Trophoblast cell (in vitro differentiated cells and primary cell): ENCODE measurements at regions not wholly inside any gene's neighbourhood (a gene's known extent, or its start where the extent isn't known, plus 50 kb on each side); places are given as distances from the start of the nearest gene placed in this dataset.
A peak's percentile ranks its signal among the peaks of the same experiment; 100 is the strongest.

Experiments used
- DNase-seq, 2 donors: peaks; one replicate each; pipeline ENCODE4 v3.0.0-alpha.2; 2016
- H2AFZ ChIP-seq: 2 replicates; pipeline ENCODE4 v1.6.1; 2013; ENCODE audit warnings: low read length, moderate library complexity, mild to moderate bottlenecking; ENCODE audit not compliant: insufficient read depth, poor library complexity
- H2AK5ac ChIP-seq: 2 replicates; pipeline ENCODE4 v1.6.1; 2013; ENCODE audit warnings: mild to moderate bottlenecking, low read length
- H2BK120ac ChIP-seq: 2 replicates; pipeline ENCODE4 v1.6.1; 2013; ENCODE audit warnings: low read length, mild to moderate bottlenecking, moderate library complexity; ENCODE audit not compliant: insufficient read depth, poor library complexity
- H2BK12ac ChIP-seq: 2 replicates; pipeline ENCODE4 v1.6.1; 2013; ENCODE audit warnings: mild to moderate bottlenecking, low read length, moderate library complexity
- H2BK5ac ChIP-seq: 2 replicates; pipeline ENCODE4 v1.6.1; 2013; ENCODE audit warnings: low read length, low read depth, moderate library complexity, mild to moderate bottlenecking; ENCODE audit not compliant: poor library complexity
- H3K14ac ChIP-seq: 2 replicates; pipeline ENCODE4 v1.6.1; 2013; ENCODE audit warnings: mild to moderate bottlenecking, low read length
- H3K18ac ChIP-seq: 2 replicates; pipeline ENCODE4 v1.6.1; 2013; ENCODE audit warnings: mild to moderate bottlenecking, low read length
- H3K23ac ChIP-seq: 2 replicates; pipeline ENCODE4 v1.6.1; 2013; ENCODE audit warnings: low read length
- H3K27ac ChIP-seq: 2 replicates; pipeline ENCODE4 v1.5.1; 2013; ENCODE audit warnings: low read depth, mild to moderate bottlenecking, inconsistent platforms, low read length, moderate library complexity
- H3K27me3 ChIP-seq: 2 replicates; pipeline ENCODE4 v1.6.1; 2013; ENCODE audit warnings: inconsistent platforms, mild to moderate bottlenecking, low read length, moderate library complexity; ENCODE audit not compliant: insufficient read depth
- H3K36me3 ChIP-seq, 2 experiments: 1 replicate in 1 of 2; 2 replicates in 1 of 2; pipeline ENCODE4 v1.6.1; 2013; ENCODE audit warnings: low read length in 2 of 2, mild to moderate bottlenecking in 2 of 2, moderate library complexity in 1 of 2; ENCODE audit not compliant: insufficient read depth in 2 of 2, control insufficient read depth in 1 of 2
- H3K4ac ChIP-seq: 2 replicates; pipeline ENCODE4 v1.6.1; 2013; ENCODE audit warnings: low read depth, mild to moderate bottlenecking, low read length, moderate library complexity
- H3K4me1 ChIP-seq, 2 experiments: 1 replicate in 1 of 2; 2 replicates in 1 of 2; pipeline ENCODE4 v1.6.1; 2013; ENCODE audit warnings: low read length in 2 of 2, mild to moderate bottlenecking in 2 of 2, moderate library complexity in 1 of 2; ENCODE audit not compliant: insufficient read depth in 2 of 2, control insufficient read depth in 1 of 2
- H3K4me2 ChIP-seq: 2 replicates; pipeline ENCODE4 v1.6.1; 2013; ENCODE audit warnings: inconsistent platforms, mild to moderate bottlenecking, low read length, moderate library complexity
- H3K4me3 ChIP-seq: 2 replicates; pipeline ENCODE4 v1.5.1; 2013; ENCODE audit warnings: mild to moderate bottlenecking, low read depth, low read length, inconsistent platforms
- H3K79me1 ChIP-seq: one replicate; pipeline ENCODE4 v1.6.1; 2013; ENCODE audit warnings: low read length
- H3K79me2 ChIP-seq: 2 replicates; pipeline ENCODE4 v1.6.1; 2013; ENCODE audit warnings: low read length, mild to moderate bottlenecking; ENCODE audit not compliant: control insufficient read depth, insufficient read depth, poor library complexity
- H3K9ac ChIP-seq: 2 replicates; pipeline ENCODE4 v1.6.1; 2013; ENCODE audit warnings: mild to moderate bottlenecking, low read length
- H3K9me3 ChIP-seq: 2 replicates; pipeline ENCODE4 v1.6.1; 2013; ENCODE audit warnings: low read depth, mild to moderate bottlenecking, control low read depth, inconsistent platforms, low read length; ENCODE audit not compliant: insufficient read depth
- H4K12ac ChIP-seq: 2 replicates; pipeline ENCODE4 v1.6.1; 2013; ENCODE audit warnings: low read depth, mild to moderate bottlenecking, low read length, moderate library complexity
- H4K8ac ChIP-seq: 2 replicates; pipeline ENCODE4 v1.6.1; 2013; ENCODE audit warnings: low read depth, mild to moderate bottlenecking, low read length, moderate library complexity
- H4K91ac ChIP-seq: one replicate; pipeline ENCODE4 v1.6.1; 2013; ENCODE audit warnings: low read depth, mild to moderate bottlenecking, low read length, moderate library complexity
- WGBS: extraction: QIAGEN DNeasy Blood & Tissue Kit; methylation state at CpG from one replicate; pipeline ENCODE4 v1.1.7; 2013; ENCODE audit warnings: missing lambda C conversion rate; ENCODE audit not compliant: insufficient read length, insufficient coverage; ENCODE audit errors: extremely low coverage; 5-methylcytosine and 5-hydroxymethylcytosine counted together

DNA sequence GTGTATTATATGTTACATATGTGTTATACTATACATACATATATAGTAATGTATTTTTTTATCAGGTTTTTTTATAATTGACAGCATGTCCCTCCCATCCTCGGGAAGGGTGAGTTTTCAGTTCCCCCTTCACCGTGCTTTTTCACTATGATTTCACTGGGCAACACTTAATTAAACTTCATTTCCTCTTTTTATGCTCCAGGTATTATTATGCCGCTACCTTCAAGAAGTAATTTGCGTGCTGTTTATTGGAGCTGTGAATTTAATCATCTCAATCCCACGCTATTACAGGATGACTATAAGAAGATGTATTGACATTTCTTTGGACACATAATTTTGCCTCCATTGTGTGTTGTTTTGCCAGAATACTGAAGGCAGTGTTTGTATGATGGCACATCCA, 228.6 kb downstream of the SAMD5 start:
- H2AFZ ChIP-seq = no peak overlapping the region
- no peak overlapping the region for H2BK5ac ChIP-seq
- peaks cover 11 to 14% of the 10 kb centered on the region in 2 experiments for H3K4me1 ChIP-seq
- H4K12ac ChIP-seq = no peak overlapping the region
- H2AK5ac ChIP-seq = no peak overlapping the region
- DNase-seq = no peak
- WGBS = no CpG with 5 or more reads among the region's 5 CpGs
- no peak overlapping the region for H2BK12ac ChIP-seq
- no peaks in the 10 kb centered on the region for H3K79me2 ChIP-seq
- H3K18ac ChIP-seq = no peak overlapping the region
- H3K79me1 ChIP-seq = peaks cover 11% of the 10 kb centered on the region
- no peak overlapping the region for H4K8ac ChIP-seq
- H4K91ac ChIP-seq = no peak overlapping the region
- H3K4me2 ChIP-seq = no peak overlapping the region
- no peaks in the 10 kb centered on the region for H3K36me3 ChIP-seq
- H3K4ac ChIP-seq = no peak overlapping the region
- H3K4me3 ChIP-seq = no peak overlapping the region
- no peak overlapping the region for H3K14ac ChIP-seq
- H3K23ac ChIP-seq = no peak overlapping the region
- H2BK120ac ChIP-seq = no peak overlapping the region
- H3K9me3 ChIP-seq = no peaks in the 10 kb centered on the region
- H3K27me3 ChIP-seq = no peaks in the 10 kb centered on the region
- H3K27ac ChIP-seq = peak overlapping the region; percentile 16
- no peak overlapping the region for H3K9ac ChIP-seq

GRCh38 chr6:147738099-147738498, 229.6 kb downstream of the SAMD5 start:
- Histone ChIP-seq H3K23ac (no peak overlapping the region), H3K79me2 (no peaks in the 10 kb centered on the region), H2BK12ac (no peak overlapping the region), H2BK5ac (no peak overlapping the region), H3K4ac (no peak overlapping the region), H4K91ac (no peak overlapping the region), H3K9ac (no peak overlapping the region), H2AK5ac (no peak overlapping the region), H3K14ac (no peak overlapping the region), H4K12ac (no peak overlapping the region), H3K27ac (peak overlapping the region; percentile 74), H4K8ac (no peak overlapping the region), H3K4me3 (no peak overlapping the region), H3K79me1 (peaks cover 11% of the 10 kb centered on the region), H3K4me1 (peaks cover 11 to 14% of the 10 kb centered on the region in 2 experiments), H2BK120ac (no peak overlapping the region), H3K27me3 (no peaks in the 10 kb centered on the region), H2AFZ (no peak overlapping the region), H3K4me2 (peak overlapping the region; percentile 41), H3K18ac (no peak overlapping the region), H3K9me3 (no peaks in the 10 kb centered on the region), H3K36me3 (no peaks in the 10 kb centered on the region)
- no CpG with 5 or more reads among the region's 8 CpGs for WGBS
- peak in 1 of 2 donors; percentile 60 for DNase-seq

DNA sequence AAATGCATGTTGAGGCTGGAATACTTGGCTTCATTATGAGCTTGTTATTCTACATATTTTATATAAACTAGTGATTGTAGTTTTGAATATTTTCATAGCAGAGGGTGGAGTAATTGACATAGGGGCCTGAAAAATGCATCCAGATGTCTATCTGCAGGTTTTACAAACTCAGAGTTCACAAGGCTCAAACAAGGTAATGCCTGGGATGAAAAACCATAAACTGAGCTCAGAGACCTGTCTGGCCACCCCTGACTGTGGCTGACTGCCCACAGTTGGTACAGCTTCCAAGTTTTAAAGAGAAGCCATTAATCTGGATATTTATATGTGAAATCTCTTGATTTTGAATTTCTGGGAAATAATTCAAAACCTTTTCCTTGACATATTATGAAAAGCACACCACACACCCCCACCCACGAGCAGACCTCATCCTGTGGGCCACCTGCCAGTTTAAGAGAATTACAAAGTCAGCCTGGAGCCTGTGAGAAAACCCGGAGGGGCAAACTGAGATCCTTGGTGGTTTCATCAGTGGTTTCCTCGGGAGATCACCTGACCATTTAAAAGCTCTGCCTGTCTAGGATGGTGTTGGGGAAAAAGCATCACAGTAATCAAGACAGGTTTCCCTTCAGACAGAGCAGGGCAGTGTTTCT, 230.1 kb downstream of the SAMD5 start:
- Histone ChIP-seq H2BK120ac (peak overlapping the region; percentile 58), H3K27ac (peak overlapping the region; percentile 59), H3K4me1 (peaks cover 11 to 14% of the 10 kb centered on the region in 2 experiments), H3K18ac (peak overlapping the region; percentile 78), H3K79me1 (peaks cover 11% of the 10 kb centered on the region), H2BK5ac (peak overlapping the region; percentile 80), H4K8ac (no peak overlapping the region), H4K12ac (no peak overlapping the region), H3K9ac (no peak overlapping the region), H3K4me3 (no peak overlapping the region), H3K4ac (no peak overlapping the region), H3K23ac (no peak overlapping the region), H2AFZ (no peak overlapping the region), H3K9me3 (no peaks in the 10 kb centered on the region), H3K27me3 (no peaks in the 10 kb centered on the region), H4K91ac (peak overlapping the region; percentile 57), H3K79me2 (no peaks in the 10 kb centered on the region), H3K14ac (peak overlapping the region; percentile 37), H2BK12ac (peak overlapping the region; percentile 80), H2AK5ac (no peak overlapping the region), H3K4me2 (peak overlapping the region; percentile 12), H3K36me3 (no peaks in the 10 kb centered on the region)
- peak in 1 of 2 donors; percentile 69 for DNase-seq
- WGBS = no CpG with 5 or more reads among the region's 3 CpGs

DNA sequence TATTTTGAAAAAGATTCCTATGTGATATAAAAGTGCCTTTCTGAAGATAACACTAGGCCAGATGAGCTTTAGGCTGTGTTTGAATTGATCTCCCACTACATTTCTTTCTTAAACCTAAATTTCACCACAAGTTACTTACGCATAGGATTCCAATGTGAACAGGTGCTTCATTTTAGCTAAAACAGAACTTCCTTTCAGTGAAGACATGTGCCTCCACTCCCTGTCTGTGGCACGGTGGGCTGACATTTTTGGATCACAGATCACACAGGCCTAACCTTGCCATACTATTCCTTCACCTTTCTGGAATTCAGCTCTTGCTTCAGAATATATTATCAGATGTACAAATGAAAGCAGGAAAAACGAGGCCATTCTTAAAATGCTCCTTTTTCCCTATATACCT, 231.8 kb downstream of the SAMD5 start:
- H4K8ac ChIP-seq = no peak overlapping the region
- peaks cover 11 to 14% of the 10 kb centered on the region in 2 experiments for H3K4me1 ChIP-seq
- H3K4ac ChIP-seq = no peak overlapping the region
- H3K23ac ChIP-seq = no peak overlapping the region
- H3K9ac ChIP-seq = no peak overlapping the region
- no peak overlapping the region for H3K27ac ChIP-seq
- H2AFZ ChIP-seq = no peak overlapping the region
- H4K91ac ChIP-seq = peak overlapping the region; percentile 18
- no peaks in the 10 kb centered on the region for H3K9me3 ChIP-seq
- H3K36me3 ChIP-seq = no peaks in the 10 kb centered on the region
- H3K18ac ChIP-seq = no peak overlapping the region
- H2BK5ac ChIP-seq = no peak overlapping the region
- H3K14ac ChIP-seq = no peak overlapping the region
- H2BK120ac ChIP-seq = no peak overlapping the region
- H4K12ac ChIP-seq = no peak overlapping the region
- H3K4me3 ChIP-seq = no peak overlapping the region
- DNase-seq = peak; percentile 75 to 93
- no CpG with 5 or more reads among the region's 3 CpGs for WGBS
- peaks cover 11% of the 10 kb centered on the region for H3K79me1 ChIP-seq
- H2AK5ac ChIP-seq = no peak overlapping the region
- H3K4me2 ChIP-seq = no peak overlapping the region
- no peaks in the 10 kb centered on the region for H3K27me3 ChIP-seq
- no peak overlapping the region for H2BK12ac ChIP-seq
- H3K79me2 ChIP-seq = no peaks in the 10 kb centered on the region
